Fibroblast of mammary gland (primary cell): ENCODE measurements at regions not wholly inside any gene's neighbourhood (a gene's known extent, or its start where the extent isn't known, plus 50 kb on each side); places are given as distances from the start of the nearest gene placed in this dataset.

Experiments used
- DNase-seq: peaks from one replicate; pipeline ENCODE4 v3.0.0-alpha.2; 2010; ENCODE audit warnings: low read depth
- H3K4me3 ChIP-seq: 2 replicates; pipeline ENCODE4 v1.5.1; 2011; ENCODE audit warnings: low read depth, mild to moderate bottlenecking, low read length, moderate library complexity; ENCODE audit not compliant: control insufficient read depth
- TF ChIP-seq, protein P1 (sequence below): conservative IDR thresholded peaks from 2 replicates; pipeline ENCODE4 v1.5.1; 2011; ENCODE audit warnings: low read depth, low read length, inconsistent platforms; ENCODE audit not compliant: control insufficient read depth, insufficient read depth

DNA sequence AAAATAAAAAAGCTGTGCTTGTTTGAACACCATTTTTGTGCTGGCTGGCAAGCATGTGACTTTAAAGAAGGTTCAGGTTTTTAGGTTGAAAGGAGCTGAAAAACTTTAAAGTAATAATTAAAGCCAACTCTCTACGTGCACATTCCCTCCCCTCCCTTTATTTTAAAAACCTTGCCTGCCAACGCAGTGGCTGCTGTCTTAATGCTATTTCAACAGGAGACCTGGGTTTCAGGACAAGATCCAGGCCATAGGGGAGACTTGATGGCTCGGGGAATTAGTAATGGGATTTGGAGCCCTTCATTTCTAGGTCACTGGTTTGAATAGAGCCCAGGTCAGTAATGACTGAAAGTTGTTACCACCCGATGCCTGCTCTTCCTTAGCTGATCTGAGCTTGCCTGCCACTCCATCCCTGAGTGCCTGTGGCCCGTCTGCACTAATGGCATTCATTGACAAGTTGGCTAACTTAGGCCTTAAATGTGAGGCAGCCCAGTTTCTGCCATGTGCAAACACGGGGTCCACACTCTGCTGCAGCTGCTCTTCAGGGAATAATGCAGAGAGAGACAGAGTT lies 1233.2 kb upstream of the ZEB2 start:
- no peak for DNase-seq
- H3K4me3 ChIP-seq, result no peak overlapping the region
- TF ChIP-seq, protein P1, sequence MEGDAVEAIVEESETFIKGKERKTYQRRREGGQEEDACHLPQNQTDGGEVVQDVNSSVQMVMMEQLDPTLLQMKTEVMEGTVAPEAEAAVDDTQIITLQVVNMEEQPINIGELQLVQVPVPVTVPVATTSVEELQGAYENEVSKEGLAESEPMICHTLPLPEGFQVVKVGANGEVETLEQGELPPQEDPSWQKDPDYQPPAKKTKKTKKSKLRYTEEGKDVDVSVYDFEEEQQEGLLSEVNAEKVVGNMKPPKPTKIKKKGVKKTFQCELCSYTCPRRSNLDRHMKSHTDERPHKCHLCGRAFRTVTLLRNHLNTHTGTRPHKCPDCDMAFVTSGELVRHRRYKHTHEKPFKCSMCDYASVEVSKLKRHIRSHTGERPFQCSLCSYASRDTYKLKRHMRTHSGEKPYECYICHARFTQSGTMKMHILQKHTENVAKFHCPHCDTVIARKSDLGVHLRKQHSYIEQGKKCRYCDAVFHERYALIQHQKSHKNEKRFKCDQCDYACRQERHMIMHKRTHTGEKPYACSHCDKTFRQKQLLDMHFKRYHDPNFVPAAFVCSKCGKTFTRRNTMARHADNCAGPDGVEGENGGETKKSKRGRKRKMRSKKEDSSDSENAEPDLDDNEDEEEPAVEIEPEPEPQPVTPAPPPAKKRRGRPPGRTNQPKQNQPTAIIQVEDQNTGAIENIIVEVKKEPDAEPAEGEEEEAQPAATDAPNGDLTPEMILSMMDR, result no peak

DNA sequence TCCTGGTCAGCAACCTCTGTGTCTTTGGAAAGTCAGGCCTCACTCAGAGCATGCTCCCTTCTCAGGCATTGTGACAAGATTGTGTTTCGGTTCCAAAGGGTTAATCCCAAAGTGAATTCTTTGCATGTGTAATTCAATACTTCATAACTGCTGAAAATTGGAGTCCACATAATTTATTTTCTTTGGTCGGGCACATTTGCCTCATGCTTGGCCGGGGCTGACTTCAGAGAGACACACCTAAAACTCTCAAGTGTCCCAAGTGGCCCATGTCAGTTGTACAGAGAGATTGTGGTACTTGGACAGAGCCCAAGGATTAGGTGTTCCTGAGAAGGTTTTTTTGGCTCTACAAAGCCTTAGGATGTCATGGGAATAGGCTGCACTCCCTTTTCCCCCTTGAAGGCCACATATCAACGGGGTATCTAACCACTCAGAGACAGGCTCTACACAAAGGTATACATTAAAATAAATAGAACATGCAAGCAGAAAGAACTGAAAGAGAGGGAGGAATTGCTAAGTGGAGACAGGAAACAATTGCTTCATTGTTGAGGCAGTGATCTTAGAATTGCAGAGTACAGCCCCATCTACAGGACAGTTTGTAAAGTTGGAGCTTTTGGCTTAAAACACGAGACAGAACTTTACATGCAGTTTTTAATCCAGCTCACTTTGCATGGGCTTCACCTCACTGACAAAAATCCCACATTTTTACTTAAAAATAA lies 1232.3 kb upstream of the ZEB2 start:
- peak; percentile 91 for DNase-seq
- TF ChIP-seq, protein P1, result peak; percentile 81
- no peak overlapping the region for H3K4me3 ChIP-seq

DNA sequence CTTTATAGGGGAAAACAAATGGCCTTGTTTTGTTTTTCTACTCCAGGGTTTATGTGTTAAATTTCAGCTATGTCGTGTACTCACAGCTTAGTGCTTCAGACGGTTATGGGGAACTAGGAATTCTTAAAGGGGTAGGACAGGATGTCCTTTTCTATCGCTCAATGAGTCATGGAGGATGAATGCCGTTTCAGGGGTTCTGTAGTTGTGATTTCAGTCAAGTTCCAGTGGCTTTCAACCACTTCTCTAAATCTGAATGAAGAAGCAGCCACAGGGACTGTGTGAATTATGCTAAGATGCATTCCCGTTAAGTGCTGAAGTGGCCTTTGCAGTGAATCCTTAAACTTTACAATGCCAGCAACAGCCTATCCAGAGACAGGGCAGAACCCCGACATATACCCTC lies 1231.7 kb upstream of the ZEB2 start:
- DNase-seq, result peak; percentile 72
- no peak overlapping the region for H3K4me3 ChIP-seq
- TF ChIP-seq, protein P1, result no peak

DNA sequence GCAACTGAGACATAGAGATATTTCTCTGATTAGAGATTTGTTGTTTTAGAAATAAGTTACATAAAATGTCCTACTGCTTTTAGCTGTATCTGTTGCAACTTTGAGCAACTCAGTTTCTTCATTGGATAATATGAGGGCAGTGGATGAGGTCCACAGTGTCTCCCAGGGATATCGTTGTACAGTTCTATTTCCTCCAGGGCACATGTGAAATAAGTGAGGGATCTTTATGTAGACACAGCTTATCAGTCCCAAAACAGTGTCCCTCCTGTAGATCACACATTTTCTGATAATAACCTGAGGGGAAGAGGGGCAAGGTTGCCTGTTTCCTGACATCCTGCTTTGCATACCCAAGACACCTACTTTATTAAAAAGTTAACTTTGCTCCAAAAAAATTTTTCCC lies 1231.2 kb upstream of the ZEB2 start:
- no peak overlapping the region for H3K4me3 ChIP-seq
- DNase-seq, result no peak
- TF ChIP-seq, protein P1, result no peak

DNA sequence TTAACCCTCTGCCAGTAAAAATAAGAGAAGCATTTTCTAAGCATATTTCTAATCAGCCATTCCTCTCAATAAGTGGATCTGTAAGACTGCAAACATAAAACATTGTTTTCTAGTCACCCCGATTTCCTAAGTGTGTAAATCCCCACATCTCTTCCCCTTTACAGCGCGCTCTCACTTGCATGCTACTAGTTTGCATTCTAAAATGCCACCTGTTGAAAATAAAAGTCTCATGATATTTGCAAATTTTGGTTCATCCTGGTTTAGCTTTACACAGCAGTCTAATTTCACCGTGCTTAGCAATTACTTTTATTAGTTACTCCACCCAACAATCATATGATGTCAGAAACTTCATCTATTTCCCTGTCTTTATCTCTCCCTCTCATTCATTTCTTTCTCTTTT lies 1230.7 kb upstream of the ZEB2 start:
- H3K4me3 ChIP-seq, result no peak overlapping the region
- no peak for DNase-seq
- TF ChIP-seq, protein P1, result no peak

DNA sequence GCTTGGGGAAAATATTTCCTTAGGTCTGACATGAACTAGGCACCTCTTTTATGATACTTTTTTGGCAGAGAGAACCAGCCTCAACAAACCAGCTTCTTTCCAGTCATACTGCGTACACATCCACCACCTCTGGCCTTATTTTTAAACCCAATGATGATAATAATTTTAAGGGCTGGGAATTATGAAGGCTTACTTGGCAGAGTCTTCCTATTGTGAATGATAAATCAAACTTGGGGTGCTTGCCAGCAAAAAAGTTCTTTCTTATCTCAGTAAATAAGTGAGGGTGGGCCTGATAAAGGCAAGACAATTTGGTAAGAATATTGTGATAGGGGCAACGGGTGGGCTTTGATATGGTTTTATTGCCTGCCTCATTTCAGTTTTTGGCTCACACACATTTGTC lies 1230.2 kb upstream of the ZEB2 start:
- no peak overlapping the region for H3K4me3 ChIP-seq
- TF ChIP-seq, protein P1, result no peak
- no peak for DNase-seq
